IPS-NIHi11 (cell line): ENCODE measurements at regions not wholly inside any gene's neighbourhood (a gene's known extent, or its start where the extent isn't known, plus 50 kb on each side); places are given as distances from the start of the nearest gene placed in this dataset.

ENCODE experiments used
- DNase-seq: peaks from one replicate; pipeline ENCODE4 v3.0.0; 2012; ENCODE audit warnings: mixed read lengths, low spot score

- no peak for DNase-seq
Measured at GRCh38 chr4:55754754-55755350, 64.7 kb upstream of the EXOC1L start.

GRCh38 chr4:55756208-55756607, 63.4 kb upstream of the EXOC1L start:
- no peak for DNase-seq

GRCh38 chr4:55757356-55757952, 62.1 kb upstream of the EXOC1L start:
- no peak for DNase-seq

GRCh38 chr4:55758066-55758465, 61.5 kb upstream of the EXOC1L start:
- no peak for DNase-seq

GRCh38 chr4:55758570-55758969, 61.0 kb upstream of the EXOC1L start:
- DNase-seq: no peak

GRCh38 chr4:55762819-55763218, 56.8 kb upstream of the EXOC1L start:
- no peak for DNase-seq

GRCh38 chr4:55763996-55764395, 55.6 kb upstream of the EXOC1L start:
- DNase-seq: no peak

GRCh38 chr4:55765070-55765469, 54.5 kb upstream of the EXOC1L start:
- no peak for DNase-seq

- DNase-seq: peak; percentile 40
Measured at GRCh38 chr4:55768291-55768690, 51.3 kb upstream of the EXOC1L start.
